ENCODE measurements at regions not wholly inside any gene's neighbourhood (a gene's known extent, or its start where the extent isn't known, plus 50 kb on each side); places are given as distances from the start of the nearest gene placed in this dataset.

GRCh38 chr10:107443813-107444212 lies 279.3 kb upstream of the SORCS1 start:
- TF ChIP-seq ZNF232 (CRISPR knock-in tag; IDR thresholded peaks at IDR 0.05) (no peak), NFATC4 (CRISPR knock-in tag; IDR thresholded peaks at IDR 0.05) (no peak), ZNF423 (CRISPR knock-in tag; IDR thresholded peaks at IDR 0.05) (no peak), SOX15 (CRISPR knock-in tag; IDR thresholded peaks at IDR 0.05) (no peak), NFYB (CRISPR knock-in tag; conservative IDR thresholded peaks at IDR 0.05; ENCODE audit: low read depth) (no peak), ARID4B (CRISPR knock-in tag; IDR thresholded peaks at IDR 0.05; ENCODE audit: borderline replicate concordance) (no peak), ATF3 (CRISPR knock-in tag; conservative IDR thresholded peaks at IDR 0.05) (no peak), E2F4 (CRISPR knock-in tag; IDR thresholded peaks at IDR 0.05; ENCODE audit: borderline replicate concordance, low read depth) (no peak), RORB (CRISPR knock-in tag; IDR thresholded peaks at IDR 0.05) (no peak), JUN (CRISPR knock-in tag; IDR thresholded peaks at IDR 0.05) (no peak), SMAD4 (CRISPR knock-in tag; IDR thresholded peaks at IDR 0.05) (no peak), ZNF532 (CRISPR knock-in tag; IDR thresholded peaks at IDR 0.05; ENCODE audit: borderline replicate concordance) (no peak), ZNF281 (CRISPR knock-in tag; IDR thresholded peaks at IDR 0.05) (no peak), FOXJ3 (CRISPR knock-in tag; IDR thresholded peaks at IDR 0.05; ENCODE audit: borderline replicate concordance) (no peak), ZNF396 (CRISPR knock-in tag; IDR thresholded peaks at IDR 0.05; ENCODE audit: borderline replicate concordance) (no peak)
- DNase-seq (ENCODE audit: low spot score): no peak
- no peak overlapping the region for H3K4me3 Mint-ChIP-seq
- no peaks in the 10 kb centered on the region for H3K4me1 Mint-ChIP-seq
- no peaks in the 10 kb centered on the region for H3K36me3 Mint-ChIP-seq
- H3K9me3 Mint-ChIP-seq: no peaks in the 10 kb centered on the region
- ChIA-PET CTCF (no interaction called here), POLR2A (no interaction called here)
- no peaks in the 10 kb centered on the region for H3K27me3 Mint-ChIP-seq (ENCODE audit: low read depth)
- H3K27ac Mint-ChIP-seq: no peak overlapping the region
- ATAC-seq: no peak

Data from WTC11 (cell line).